Endothelial cell of umbilical vein (primary cell): ENCODE measurements at regions not wholly inside any gene's neighbourhood (a gene's known extent, or its start where the extent isn't known, plus 50 kb on each side); places are given as distances from the start of the nearest gene placed in this dataset.

Experiments
- BruUV-seq: library from RNA; stranded (reverse); fragments of 400-500 nt; replicated peaks from 2 replicates; lab custom pipeline; 2021; lab: Mats Ljungman, UMichigan
- CTCF ChIA-PET: fragments of 300-600, 350-600 bp; sonication (Branson Sonifier 250); formaldehyde crosslinking; loops from one replicate; lab custom pipeline; 2021; ENCODE audit warnings: antibody characterized with exemption, inconsistent platforms; lab: Charles Lee
- POLR2A ChIA-PET: fragments of 300-600, 350-600 bp; sonication (Branson Sonifier 250); formaldehyde crosslinking; loops from one replicate; lab custom pipeline; 2021; ENCODE audit warnings: antibody characterized with exemption, inconsistent platforms; lab: Charles Lee
- DNase-seq: peaks from one replicate; pipeline ENCODE4 v3.0.0-alpha.2; 2011; ENCODE audit warnings: low read depth, low spot score
- FAIRE-seq: peaks from 2 replicates; lab custom pipeline; 2011; peaks lifted over from hg19 to GRCh38; lab: Jason Lieb, UNC
- H2AFZ ChIP-seq: 2 replicates; pipeline ENCODE4 v1.6.0; 2012; ENCODE audit warnings: low read depth, low read length, control low read depth, inconsistent platforms
- H3K27ac ChIP-seq: 2 replicates; pipeline ENCODE4 v1.5.1; 2011; ENCODE audit warnings: low read depth, mild to moderate bottlenecking, control low read depth, low read length, moderate library complexity; ENCODE audit not compliant: insufficient read depth
- H3K27me3 ChIP-seq, 2 experiments: 2 replicates each; pipeline versions ENCODE4 v1.6.0 to v1.6.1; 2011; ENCODE audit warnings: low read length in 2 of 2, mixed read lengths in 1 of 2; ENCODE audit not compliant: control insufficient read depth in 2 of 2, insufficient read depth in 2 of 2
- H3K36me3 ChIP-seq, 2 experiments: 2 replicates in 1 of 2; 3 replicates in 1 of 2; pipeline ENCODE4 v1.5.1; 2011; ENCODE audit warnings: low read length in 2 of 2, mild to moderate bottlenecking in 1 of 2, moderate library complexity in 1 of 2; ENCODE audit not compliant: control insufficient read depth in 2 of 2, insufficient read depth in 2 of 2; ENCODE audit errors: extremely low read depth in 1 of 2
- H3K4me1 ChIP-seq: 3 replicates; pipeline ENCODE4 v1.5.1; 2011; ENCODE audit warnings: mild to moderate bottlenecking, low read length; ENCODE audit not compliant: control insufficient read depth, insufficient read depth; ENCODE audit errors: extremely low read depth
- H3K4me2 ChIP-seq: 2 replicates; pipeline ENCODE4 v1.6.1; 2011; ENCODE audit warnings: low read length, control low read depth, mixed read lengths; ENCODE audit not compliant: insufficient read depth
- H3K4me3 ChIP-seq, 3 experiments: fragments of 200-600 bp in 1 of 3; sonication (generic), shearing (Covaris generic) in 1 of 3; replicated peaks in 1 of 3; 2 replicates each; pipeline ENCODE4 v1.5.1; 2011 to 2016; ENCODE audit warnings: control low read depth in 3 of 3, low read length in 3 of 3, mild to moderate bottlenecking in 2 of 3, inconsistent platforms in 1 of 3, low read depth in 1 of 3, moderate library complexity in 1 of 3; ENCODE audit not compliant: insufficient read depth in 1 of 3
- H3K79me2 ChIP-seq: 2 replicates; pipeline ENCODE4 v1.6.0; 2012; ENCODE audit warnings: low read length, inconsistent platforms; ENCODE audit not compliant: control insufficient read depth, insufficient read depth
- H3K9ac ChIP-seq: replicated peaks from 2 replicates; pipeline ENCODE3; 2011; ENCODE audit warnings: low read length, control low read depth; ENCODE audit not compliant: insufficient read depth; ENCODE audit errors: extremely low read depth
- H3K9me1 ChIP-seq: replicated peaks from 3 replicates; pipeline ENCODE4 v1.6.0; 2011; ENCODE audit warnings: mild to moderate bottlenecking, low read length; ENCODE audit not compliant: control insufficient read depth, insufficient read depth; ENCODE audit errors: extremely low read depth
- H3K9me3 ChIP-seq: replicated peaks from 2 replicates; pipeline ENCODE4 v1.5.1; 2012; ENCODE audit warnings: low read length, inconsistent platforms; ENCODE audit not compliant: control insufficient read depth, insufficient read depth
- H4K20me1 ChIP-seq: replicated peaks from 2 replicates; pipeline ENCODE3; 2011; ENCODE audit warnings: mild to moderate bottlenecking, low read length; ENCODE audit not compliant: control insufficient read depth, insufficient read depth; ENCODE audit errors: extremely low read depth
- CTCF ChIP-seq, 2 donors: IDR thresholded peaks; 1 replicate in 1 of 2; 2 replicates in 1 of 2; pipeline ENCODE4 v1.5.1; 2011; ENCODE audit warnings: low read length in 2 of 2, mild to moderate bottlenecking in 2 of 2, moderate library complexity in 2 of 2, control low read depth in 1 of 2, inconsistent platforms in 1 of 2, low read depth in 1 of 2; ENCODE audit not compliant: insufficient read depth in 1 of 2; ENCODE audit errors: extremely low read depth in 1 of 2
- EZH2 ChIP-seq: IDR thresholded peaks from 2 replicates; pipeline ENCODE4 v1.6.1; 2012; ENCODE audit warnings: borderline replicate concordance, low read depth, mild to moderate bottlenecking, moderate library complexity, low read length, inconsistent platforms; ENCODE audit not compliant: severe bottlenecking
- FOS ChIP-seq: IDR thresholded peaks from 2 replicates; pipeline ENCODE4 v1.6.1; 2011; ENCODE audit warnings: mild to moderate bottlenecking, low read length, moderate library complexity, borderline replicate concordance; ENCODE audit not compliant: insufficient read depth
- GATA2 ChIP-seq: IDR thresholded peaks from 2 replicates; pipeline ENCODE4 v1.7.0; 2011; ENCODE audit warnings: low read depth, mild to moderate bottlenecking, moderate library complexity, mixed read lengths, low read length; ENCODE audit not compliant: insufficient read length, insufficient read depth
- JUN ChIP-seq: IDR thresholded peaks from 2 replicates; pipeline ENCODE4 v1.6.1; 2011; ENCODE audit warnings: borderline replicate concordance, low read depth; ENCODE audit not compliant: insufficient read length, insufficient read depth
- MAX ChIP-seq: IDR thresholded peaks from 2 replicates; pipeline ENCODE4 v1.6.1; 2011; ENCODE audit not compliant: insufficient read depth, insufficient read length
- MYC ChIP-seq: IDR thresholded peaks from one replicate; pipeline ENCODE4 v1.6.1; 2011; ENCODE audit warnings: mild to moderate bottlenecking, low read depth, low read length
- POLR2A ChIP-seq: IDR thresholded peaks from 2 replicates; pipeline ENCODE4 v1.6.1; 2012; ENCODE audit warnings: low read depth, mild to moderate bottlenecking, control low read depth, low read length
- POLR2AphosphoS5 ChIP-seq: IDR thresholded peaks from 2 replicates; pipeline ENCODE4 v1.6.1; 2012; ENCODE audit warnings: low read depth, mild to moderate bottlenecking, control low read depth, low read length, moderate library complexity; ENCODE audit not compliant: insufficient read depth
- dilution Hi-C: fragments of 300-500 bp; cut with MboI; formaldehyde crosslinking; loops from one replicate; pipeline ENCODE4 v1.15.0; 2019; ENCODE audit warnings: low sequenced_read_pairs; ENCODE audit not compliant: extremely low pct_ligation_motif_present
- intact Hi-C: fragments of 100-400 bp; cut with micrococcal nuclease; formaldehyde crosslinking; loops from one replicate; pipeline ENCODE4 v1.10.0; 2022

GRCh38 chr14:61622051-61622450 lies 73.3 kb upstream of the HIF1A start:
- dilution Hi-C loops (no loop called here), intact Hi-C loops (no loop called here)
- H3K79me2 ChIP-seq: no peaks in the 10 kb centered on the region
- H3K9me3 ChIP-seq: no peaks in the 10 kb centered on the region
- no peaks in the 10 kb centered on the region for H3K27me3 ChIP-seq
- H3K4me3 ChIP-seq: no peak overlapping the region
- no peak overlapping the region for H2AFZ ChIP-seq
- no peak overlapping the region for H3K4me2 ChIP-seq
- H4K20me1 ChIP-seq: no peaks in the 10 kb centered on the region
- ChIA-PET POLR2A (no interaction called here), CTCF (no interaction called here)
- DNase-seq (no peak), FAIRE-seq (no peak)
- BruUV-seq: no TSS peak
- H3K36me3 ChIP-seq: no peaks in the 10 kb centered on the region
- TF ChIP-seq MYC (no peak), CTCF (IDR thresholded peaks at IDR 0.05; ENCODE audit: extremely low read depth in 1 of 2, insufficient read depth in 1 of 2, low read depth in 1 of 2, low read length in 2 of 2) (no peak), EZH2 (no peak), POLR2AphosphoS5 (no peak), JUN (no peak), GATA2 (no peak), FOS (no peak), MAX (no peak), POLR2A (no peak)
- no peak overlapping the region for H3K27ac ChIP-seq
- H3K4me1 ChIP-seq: peaks cover 17% of the 10 kb centered on the region
- H3K9ac ChIP-seq: no peak overlapping the region
- no peaks in the 10 kb centered on the region for H3K9me1 ChIP-seq
